IPS-11a (cell line): ENCODE measurements at regions not wholly inside any gene's neighbourhood (a gene's known extent, or its start where the extent isn't known, plus 50 kb on each side); places are given as distances from the start of the nearest gene placed in this dataset.

Experiments
- H3K4me3 ChIP-seq: one replicate; pipeline ENCODE4 v1.5.1; 2013; ENCODE audit warnings: low read depth, low read length, control low read depth

- no peak overlapping the region for H3K4me3 ChIP-seq
Measured at GRCh38 chrY:7465185-7465621, 553.7 kb upstream of the AMELY start.

GRCh38 chrY:7464742-7465141 lies 553.2 kb upstream of the AMELY start:
- no peak overlapping the region for H3K4me3 ChIP-seq

GRCh38 chrY:7463711-7464110 lies 552.2 kb upstream of the AMELY start:
- no peak overlapping the region for H3K4me3 ChIP-seq

- H3K4me3 ChIP-seq, result no peak overlapping the region
Measured at GRCh38 chrY:7463196-7463595, 551.6 kb upstream of the AMELY start.

GRCh38 chrY:7462657-7463056 lies 551.1 kb upstream of the AMELY start:
- no peak overlapping the region for H3K4me3 ChIP-seq

- H3K4me3 ChIP-seq, result no peak overlapping the region
Measured at GRCh38 chrY:7461873-7462525, 550.4 kb upstream of the AMELY start.

GRCh38 chrY:7459802-7460201 lies 548.2 kb upstream of the AMELY start:
- H3K4me3 ChIP-seq, result no peak overlapping the region

- H3K4me3 ChIP-seq, result no peak overlapping the region
Measured at GRCh38 chrY:7458301-7459078, 546.9 kb upstream of the AMELY start.

GRCh38 chrY:7457286-7458015 lies 545.9 kb upstream of the AMELY start:
- no peak overlapping the region for H3K4me3 ChIP-seq

- no peak overlapping the region for H3K4me3 ChIP-seq
Measured at GRCh38 chrY:7455626-7456025, 544.1 kb upstream of the AMELY start.

GRCh38 chrY:7453336-7453735 lies 541.8 kb upstream of the AMELY start:
- no peak overlapping the region for H3K4me3 ChIP-seq

- H3K4me3 ChIP-seq, result no peak overlapping the region
Measured at GRCh38 chrY:7452246-7452645, 540.7 kb upstream of the AMELY start.

GRCh38 chrY:7449860-7450259 lies 538.3 kb upstream of the AMELY start:
- no peak overlapping the region for H3K4me3 ChIP-seq

GRCh38 chrY:7448687-7449086 lies 537.1 kb upstream of the AMELY start:
- no peak overlapping the region for H3K4me3 ChIP-seq

GRCh38 chrY:7447881-7448516 lies 536.4 kb upstream of the AMELY start:
- no peak overlapping the region for H3K4me3 ChIP-seq

- no peak overlapping the region for H3K4me3 ChIP-seq
Measured at GRCh38 chrY:7444141-7444540, 532.6 kb upstream of the AMELY start.

GRCh38 chrY:7440796-7441530 lies 529.4 kb upstream of the AMELY start:
- no peak overlapping the region for H3K4me3 ChIP-seq

- no peak overlapping the region for H3K4me3 ChIP-seq
Measured at GRCh38 chrY:7437086-7437485, 525.5 kb upstream of the AMELY start.

GRCh38 chrY:7433817-7434809 lies 522.6 kb upstream of the AMELY start:
- no peak overlapping the region for H3K4me3 ChIP-seq

GRCh38 chrY:7419165-7419564 lies 507.6 kb upstream of the AMELY start:
- H3K4me3 ChIP-seq, result no peak overlapping the region
